IMR-90 (cell line): ENCODE measurements at regions not wholly inside any gene's neighbourhood (a gene's known extent, or its start where the extent isn't known, plus 50 kb on each side); places are given as distances from the start of the nearest gene placed in this dataset.
"Not testable (repeated sequence)": the region's sequence is repeated elsewhere in the genome, so short reads cannot be mapped to it uniquely, and the experiment has no call there.

Source experiments
- BHLHE40 ChIP-seq: fragments of 150-350 bp; IDR thresholded peaks from 2 replicates; pipeline ENCODE4 v1.6.1; 2016; ENCODE audit warnings: mild to moderate bottlenecking, low read depth, low read length
- FOS ChIP-seq: fragments of 150-350 bp; IDR thresholded peaks from 2 replicates; pipeline ENCODE4 v1.6.1; 2016; ENCODE audit warnings: low read depth, low read length
- POLR2A ChIP-seq: IDR thresholded peaks from 2 replicates; pipeline ENCODE4 v1.6.1; 2012; ENCODE audit warnings: mild to moderate bottlenecking, low read depth, low read length
- RAD21 ChIP-seq: IDR thresholded peaks from 2 replicates; pipeline ENCODE4 v1.6.1; 2012; ENCODE audit warnings: low read length, improper control_type of control experiment
- TF ChIP-seq, protein P1 (sequence below): conservative IDR thresholded peaks from 2 replicates; pipeline ENCODE4 v1.5.1; 2012; ENCODE audit warnings: mild to moderate bottlenecking, low read depth, low read length, improper control_type of control experiment
- TF ChIP-seq, protein P2 (sequence below): fragments of 150-350 bp; IDR thresholded peaks from 2 replicates; pipeline ENCODE4 v1.6.1; 2016; ENCODE audit warnings: low read depth, mild to moderate bottlenecking, low read length, moderate library complexity, borderline replicate concordance

DNA sequence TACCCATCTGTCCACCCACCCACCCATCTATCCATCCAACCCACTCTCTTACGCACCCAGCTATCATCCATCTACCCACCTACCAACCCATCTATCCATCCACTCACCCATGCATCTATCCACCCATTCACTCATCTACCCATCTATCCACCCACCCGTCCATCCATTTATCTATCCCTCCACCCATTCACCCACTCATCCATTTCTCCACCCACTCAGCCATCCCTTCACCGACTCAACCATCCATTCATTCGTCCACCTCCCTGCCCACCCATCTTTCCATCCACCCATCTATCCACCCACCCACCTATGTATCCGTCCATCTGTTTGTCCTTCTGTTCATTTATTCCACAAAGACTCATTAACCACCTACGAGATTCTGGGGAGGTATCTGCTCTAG lies 103.3 kb downstream of the DEFB131A start:
- not testable (repeated sequence) for TF ChIP-seq BHLHE40, FOS, POLR2A, RAD21
- TF ChIP-seq, protein P1, sequence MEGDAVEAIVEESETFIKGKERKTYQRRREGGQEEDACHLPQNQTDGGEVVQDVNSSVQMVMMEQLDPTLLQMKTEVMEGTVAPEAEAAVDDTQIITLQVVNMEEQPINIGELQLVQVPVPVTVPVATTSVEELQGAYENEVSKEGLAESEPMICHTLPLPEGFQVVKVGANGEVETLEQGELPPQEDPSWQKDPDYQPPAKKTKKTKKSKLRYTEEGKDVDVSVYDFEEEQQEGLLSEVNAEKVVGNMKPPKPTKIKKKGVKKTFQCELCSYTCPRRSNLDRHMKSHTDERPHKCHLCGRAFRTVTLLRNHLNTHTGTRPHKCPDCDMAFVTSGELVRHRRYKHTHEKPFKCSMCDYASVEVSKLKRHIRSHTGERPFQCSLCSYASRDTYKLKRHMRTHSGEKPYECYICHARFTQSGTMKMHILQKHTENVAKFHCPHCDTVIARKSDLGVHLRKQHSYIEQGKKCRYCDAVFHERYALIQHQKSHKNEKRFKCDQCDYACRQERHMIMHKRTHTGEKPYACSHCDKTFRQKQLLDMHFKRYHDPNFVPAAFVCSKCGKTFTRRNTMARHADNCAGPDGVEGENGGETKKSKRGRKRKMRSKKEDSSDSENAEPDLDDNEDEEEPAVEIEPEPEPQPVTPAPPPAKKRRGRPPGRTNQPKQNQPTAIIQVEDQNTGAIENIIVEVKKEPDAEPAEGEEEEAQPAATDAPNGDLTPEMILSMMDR: not testable (repeated sequence)
- TF ChIP-seq, protein P2, sequence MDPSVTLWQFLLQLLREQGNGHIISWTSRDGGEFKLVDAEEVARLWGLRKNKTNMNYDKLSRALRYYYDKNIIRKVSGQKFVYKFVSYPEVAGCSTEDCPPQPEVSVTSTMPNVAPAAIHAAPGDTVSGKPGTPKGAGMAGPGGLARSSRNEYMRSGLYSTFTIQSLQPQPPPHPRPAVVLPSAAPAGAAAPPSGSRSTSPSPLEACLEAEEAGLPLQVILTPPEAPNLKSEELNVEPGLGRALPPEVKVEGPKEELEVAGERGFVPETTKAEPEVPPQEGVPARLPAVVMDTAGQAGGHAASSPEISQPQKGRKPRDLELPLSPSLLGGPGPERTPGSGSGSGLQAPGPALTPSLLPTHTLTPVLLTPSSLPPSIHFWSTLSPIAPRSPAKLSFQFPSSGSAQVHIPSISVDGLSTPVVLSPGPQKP: not testable (repeated sequence)
